ENCODE measurements at regions not wholly inside any gene's neighbourhood (a gene's known extent, or its start where the extent isn't known, plus 50 kb on each side); places are given as distances from the start of the nearest gene placed in this dataset.
"Not testable (repeated sequence)": the region's sequence is repeated elsewhere in the genome, so short reads cannot be mapped to it uniquely, and the experiment has no call there.

DNA sequence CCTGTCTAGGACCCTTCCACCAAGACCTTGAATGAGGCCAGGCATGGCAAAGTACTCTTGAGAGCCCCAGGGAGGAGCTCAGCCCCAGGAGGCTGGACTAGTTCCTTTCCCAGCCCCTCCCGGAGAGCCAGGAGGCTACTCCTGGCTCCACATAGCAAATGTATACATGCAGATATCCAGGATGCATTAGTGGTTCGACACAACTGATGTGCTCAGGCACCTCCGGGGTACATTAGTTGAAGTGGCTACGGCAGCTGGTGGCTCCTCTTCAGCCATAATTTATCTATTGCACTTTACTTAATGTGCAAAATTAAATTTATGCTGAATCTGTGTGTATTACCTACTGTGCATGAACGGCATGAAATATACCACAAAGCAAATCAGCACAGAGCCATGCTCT, 182.8 kb upstream of the MEIS1 start:
- Histone ChIP-seq H3K27me3 (no peaks in the 10 kb centered on the region), H3K4me3 (no peak overlapping the region), H3K4me1 (no peaks in the 10 kb centered on the region), H3K27ac (no peak overlapping the region), H3K36me3 (no peaks in the 10 kb centered on the region), H3K9me3 (no peaks in the 10 kb centered on the region)
- no peak for TF ChIP-seq POLR2AphosphoS5 (IDR thresholded peaks at IDR 0.05)
- TF ChIP-seq EP300 (IDR thresholded peaks at IDR 0.05), result no peak
- TF ChIP-seq POLR2A (IDR thresholded peaks at IDR 0.05), result no peak
- TF ChIP-seq, protein P1, sequence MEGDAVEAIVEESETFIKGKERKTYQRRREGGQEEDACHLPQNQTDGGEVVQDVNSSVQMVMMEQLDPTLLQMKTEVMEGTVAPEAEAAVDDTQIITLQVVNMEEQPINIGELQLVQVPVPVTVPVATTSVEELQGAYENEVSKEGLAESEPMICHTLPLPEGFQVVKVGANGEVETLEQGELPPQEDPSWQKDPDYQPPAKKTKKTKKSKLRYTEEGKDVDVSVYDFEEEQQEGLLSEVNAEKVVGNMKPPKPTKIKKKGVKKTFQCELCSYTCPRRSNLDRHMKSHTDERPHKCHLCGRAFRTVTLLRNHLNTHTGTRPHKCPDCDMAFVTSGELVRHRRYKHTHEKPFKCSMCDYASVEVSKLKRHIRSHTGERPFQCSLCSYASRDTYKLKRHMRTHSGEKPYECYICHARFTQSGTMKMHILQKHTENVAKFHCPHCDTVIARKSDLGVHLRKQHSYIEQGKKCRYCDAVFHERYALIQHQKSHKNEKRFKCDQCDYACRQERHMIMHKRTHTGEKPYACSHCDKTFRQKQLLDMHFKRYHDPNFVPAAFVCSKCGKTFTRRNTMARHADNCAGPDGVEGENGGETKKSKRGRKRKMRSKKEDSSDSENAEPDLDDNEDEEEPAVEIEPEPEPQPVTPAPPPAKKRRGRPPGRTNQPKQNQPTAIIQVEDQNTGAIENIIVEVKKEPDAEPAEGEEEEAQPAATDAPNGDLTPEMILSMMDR (IDR thresholded peaks at IDR 0.05), result no peak
- 93% methylated on average over 5 of the region's 5 CpGs for WGBS
- DNase-seq (ENCODE audit: low spot score in 2 of 2), result no peak

DNA sequence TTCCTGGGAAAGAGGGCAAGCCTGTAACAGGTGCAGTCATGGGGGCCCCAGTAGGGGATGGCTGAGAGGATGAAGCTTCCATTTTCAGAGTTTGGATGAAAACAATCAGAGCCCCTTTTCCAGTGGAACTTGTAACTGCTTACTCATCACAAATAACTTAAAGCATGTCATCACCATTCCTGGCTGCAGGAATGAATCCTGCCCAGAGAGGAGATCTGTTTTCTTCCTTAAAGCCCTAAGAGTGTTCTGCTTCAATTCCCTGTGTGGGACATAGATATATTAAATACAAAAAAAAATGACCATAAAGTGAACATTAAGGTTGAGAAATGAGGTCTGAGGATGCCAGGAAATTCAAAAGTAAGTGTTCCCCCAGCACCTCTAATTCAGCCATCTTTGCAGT, 183.4 kb upstream of the MEIS1 start:
- TF ChIP-seq POLR2AphosphoS5 (IDR thresholded peaks at IDR 0.05) (no peak), POLR2A (IDR thresholded peaks at IDR 0.05) (no peak), EP300 (IDR thresholded peaks at IDR 0.05) (no peak)
- TF ChIP-seq, protein P1 (IDR thresholded peaks at IDR 0.05), result no peak
- Histone ChIP-seq H3K4me3 (no peak overlapping the region), H3K27ac (no peak overlapping the region), H3K27me3 (no peaks in the 10 kb centered on the region), H3K9me3 (no peaks in the 10 kb centered on the region), H3K36me3 (no peaks in the 10 kb centered on the region), H3K4me1 (no peaks in the 10 kb centered on the region)
- DNase-seq (ENCODE audit: low spot score in 2 of 2), result no peak

GRCh38 chr2:66249089-66249488, 185.8 kb upstream of the MEIS1 start:
- not testable (repeated sequence) for DNase-seq (ENCODE audit: low spot score in 2 of 2); H3K27me3 ChIP-seq; H3K9me3 ChIP-seq; H3K4me3 ChIP-seq; H3K27ac ChIP-seq; H3K36me3 ChIP-seq; H3K4me1 ChIP-seq
- WGBS, result 90% methylated on average over 6 of the region's 7 CpGs

DNA sequence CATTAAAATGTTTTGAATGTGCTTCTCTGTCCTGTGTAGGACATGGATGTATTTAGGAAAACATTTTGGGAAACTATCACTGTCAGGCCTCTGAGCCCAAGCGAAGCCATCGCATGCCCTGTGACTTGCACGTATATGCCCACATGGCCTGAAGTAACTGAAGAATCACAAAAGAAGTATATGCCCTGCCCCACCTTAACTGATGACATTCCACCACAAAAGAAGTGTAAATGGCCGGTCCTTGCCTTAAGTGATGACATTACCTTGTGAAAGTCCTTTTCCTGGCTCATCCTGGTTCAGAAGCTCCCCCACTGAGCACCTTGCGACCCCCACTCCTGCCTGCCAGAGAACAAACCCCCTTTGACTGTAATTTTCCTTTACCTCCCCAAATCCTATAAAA, 191.1 kb upstream of the MEIS1 start:
- H3K9me3 ChIP-seq; DNase-seq (ENCODE audit: low spot score in 2 of 2); H3K36me3 ChIP-seq; H3K27me3 ChIP-seq; H3K4me3 ChIP-seq; H3K27ac ChIP-seq: not testable (repeated sequence)
- 94% methylated on average over 5 of the region's 5 CpGs for WGBS
- H3K4me1 ChIP-seq, result peaks cover 37% of the 10 kb centered on the region

- H3K4me3 ChIP-seq; DNase-seq (ENCODE audit: low spot score in 2 of 2); H3K9me3 ChIP-seq; H3K27ac ChIP-seq; H3K36me3 ChIP-seq; H3K27me3 ChIP-seq: not testable (repeated sequence)
- 54% methylated on average over 1 of the region's 1 CpG for WGBS
- peaks cover 40% of the 10 kb centered on the region for H3K4me1 ChIP-seq
Observed at GRCh38 chr2:66242888-66243287, 192.0 kb upstream of the MEIS1 start.

- WGBS, result 94% methylated on average over 1 of the region's 1 CpG
- H3K4me1 ChIP-seq, result peaks cover 40% of the 10 kb centered on the region
- no peak overlapping the region for H3K27ac ChIP-seq
- H3K9me3 ChIP-seq, result no peaks in the 10 kb centered on the region
- H3K27me3 ChIP-seq, result no peaks in the 10 kb centered on the region
- DNase-seq (ENCODE audit: low spot score in 2 of 2), result no peak
- H3K36me3 ChIP-seq, result no peaks in the 10 kb centered on the region
- H3K4me3 ChIP-seq, result no peak overlapping the region
- TF ChIP-seq, protein P1 (IDR thresholded peaks at IDR 0.05), result no peak
- TF ChIP-seq POLR2A (IDR thresholded peaks at IDR 0.05), result no peak
- no peak for TF ChIP-seq POLR2AphosphoS5 (IDR thresholded peaks at IDR 0.05)
- no peak for TF ChIP-seq EP300 (IDR thresholded peaks at IDR 0.05)
Observed at GRCh38 chr2:66242099-66242789, 192.7 kb upstream of the MEIS1 start.

DNA sequence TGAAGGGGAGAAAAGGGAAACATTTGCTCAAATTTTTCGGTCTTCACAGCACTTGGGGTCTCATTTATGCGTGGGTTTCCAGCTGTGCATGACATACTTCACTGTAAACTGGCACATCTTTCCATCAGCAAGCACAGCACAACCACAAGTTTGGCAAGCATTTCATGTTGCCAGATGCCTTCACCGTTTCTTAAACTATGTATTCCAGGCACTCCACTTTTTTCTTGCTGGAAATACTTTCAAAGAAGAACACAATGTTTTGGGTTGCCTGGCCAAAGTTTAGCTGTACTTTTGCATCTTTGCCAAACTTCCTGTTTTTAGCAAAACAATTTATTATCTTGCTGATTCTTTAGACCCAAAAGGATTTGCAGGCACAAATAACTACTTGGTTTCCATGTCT, 194.6 kb upstream of the MEIS1 start:
- DNase-seq (ENCODE audit: low spot score in 2 of 2), result no peak
- Histone ChIP-seq H3K4me1 (peaks cover 45% of the 10 kb centered on the region), H3K4me3 (no peak overlapping the region), H3K9me3 (no peaks in the 10 kb centered on the region), H3K27me3 (no peaks in the 10 kb centered on the region), H3K27ac (peak overlapping the region; percentile 83), H3K36me3 (no peaks in the 10 kb centered on the region)
- WGBS, result 22% methylated on average over 3 of the region's 3 CpGs
- TF ChIP-seq, protein P1 (IDR thresholded peaks at IDR 0.05), result no peak
- TF ChIP-seq POLR2A (IDR thresholded peaks at IDR 0.05) (no peak), EP300 (IDR thresholded peaks at IDR 0.05) (no peak), POLR2AphosphoS5 (IDR thresholded peaks at IDR 0.05) (peak in 2 of 3 donors; percentile 44 to 45)

All from suprapubic skin (tissue), 4 donors.